GM21447 (cell line): ENCODE measurements at regions not wholly inside any gene's neighbourhood (a gene's known extent, or its start where the extent isn't known, plus 50 kb on each side); places are given as distances from the start of the nearest gene placed in this dataset.

Experiments
- ATAC-seq: cut with Tn5 transposase; IDR thresholded peaks from one replicate; pipeline ENCODE4 v1.9.1; 2021; ENCODE audit not compliant: unreplicated experiment

DNA sequence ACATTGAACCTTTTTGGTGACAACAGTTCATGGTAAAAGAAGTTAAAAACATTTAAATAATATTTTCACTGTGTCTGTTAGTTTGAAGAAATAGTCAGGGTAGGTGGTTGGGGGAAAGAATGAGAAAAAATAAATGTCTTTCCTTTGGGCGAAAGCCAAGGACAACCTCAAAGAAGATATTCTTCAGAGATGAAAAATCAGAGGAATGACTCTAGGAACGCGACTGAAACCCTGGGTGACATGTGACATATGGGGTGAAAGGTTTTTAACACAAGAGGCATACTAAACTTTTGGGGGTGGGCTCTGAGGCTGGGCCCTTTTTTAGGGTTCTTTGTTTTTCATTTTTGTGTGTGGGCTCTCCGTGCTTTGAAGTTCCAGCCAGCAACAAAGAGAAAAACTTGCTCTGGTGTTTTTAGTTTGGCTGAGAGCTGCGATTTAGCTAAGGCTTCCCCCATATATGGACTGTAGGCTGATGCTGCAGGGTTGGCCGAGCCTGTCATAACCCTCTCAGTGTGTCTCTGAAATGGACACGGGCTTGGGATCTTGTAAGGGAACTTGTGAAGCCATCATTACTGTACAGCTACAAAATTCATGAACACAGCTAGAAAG is 610.1 kb upstream of the ARID1B start:
- ATAC-seq: no peak

DNA sequence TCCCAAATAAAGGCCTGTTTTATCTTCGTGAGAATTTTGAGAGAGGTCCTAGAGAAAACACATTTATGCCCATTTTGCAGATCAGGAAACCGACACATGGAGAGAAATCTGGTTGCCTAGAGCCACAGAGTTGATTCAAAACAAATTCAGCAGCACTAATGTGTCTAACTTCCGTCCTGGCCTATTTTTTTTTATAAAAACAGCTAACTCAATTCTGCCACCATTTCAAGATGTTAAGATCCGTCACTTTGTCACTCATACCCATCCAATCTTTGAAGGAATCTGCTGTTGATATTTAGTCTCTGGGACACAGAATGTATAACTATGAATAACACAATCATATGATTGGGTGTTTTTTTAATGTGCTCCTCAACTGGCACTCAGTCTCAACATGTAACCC is 611.1 kb upstream of the ARID1B start:
- no peak for ATAC-seq

DNA sequence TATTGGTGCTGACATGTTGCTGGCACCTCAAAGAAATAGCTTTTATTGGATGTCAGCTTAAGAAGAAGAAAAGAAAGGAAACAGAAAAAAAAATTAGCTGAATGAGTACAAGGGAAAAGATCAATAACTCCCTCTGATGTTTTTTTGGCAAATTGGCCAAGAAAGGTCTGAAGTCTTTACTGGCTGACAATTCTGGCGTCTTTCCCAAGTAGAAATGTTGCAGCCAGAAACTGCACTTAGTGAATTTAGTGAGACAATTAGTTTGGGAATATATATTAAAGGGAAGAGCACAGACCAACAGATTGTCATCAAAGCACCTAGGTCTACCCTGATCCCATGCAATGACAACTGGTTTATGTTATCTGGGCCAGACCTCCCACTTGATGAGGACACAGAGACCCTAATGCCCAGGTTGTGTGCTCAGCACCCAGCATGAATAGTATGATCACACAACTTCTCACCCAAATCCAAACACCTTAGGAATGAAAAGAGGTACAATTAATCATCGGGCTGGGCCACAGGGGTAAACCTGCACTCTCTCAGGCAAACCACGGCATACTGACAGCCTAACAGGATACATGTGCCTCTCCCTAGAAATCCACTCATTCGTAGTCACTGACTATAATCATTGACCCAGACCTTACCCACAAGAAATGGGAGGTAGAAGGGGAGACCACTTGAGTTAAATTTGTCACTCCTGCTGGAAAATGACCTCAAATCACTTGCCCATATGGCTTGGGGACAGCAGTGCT is 612.3 kb upstream of the ARID1B start:
- no peak for ATAC-seq

DNA sequence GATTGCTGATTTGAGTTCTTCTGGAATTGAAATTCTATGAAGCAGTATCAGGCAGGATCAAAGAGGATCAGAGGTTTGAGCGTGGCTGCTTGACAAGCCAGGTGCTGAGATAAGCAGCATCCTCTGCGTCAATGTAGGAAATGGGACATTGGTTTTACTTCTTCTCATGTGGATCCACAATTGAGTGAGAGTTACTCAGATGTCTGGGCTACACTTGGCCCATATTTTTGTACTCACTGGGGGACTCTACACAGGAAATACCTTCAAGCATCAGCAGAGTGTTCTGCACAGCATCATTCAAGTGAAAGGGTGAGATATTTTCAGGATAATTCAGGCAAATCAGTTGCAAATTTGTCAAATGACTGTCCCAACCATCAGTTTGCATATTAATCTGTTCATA is 613.9 kb upstream of the ARID1B start:
- no peak for ATAC-seq

DNA sequence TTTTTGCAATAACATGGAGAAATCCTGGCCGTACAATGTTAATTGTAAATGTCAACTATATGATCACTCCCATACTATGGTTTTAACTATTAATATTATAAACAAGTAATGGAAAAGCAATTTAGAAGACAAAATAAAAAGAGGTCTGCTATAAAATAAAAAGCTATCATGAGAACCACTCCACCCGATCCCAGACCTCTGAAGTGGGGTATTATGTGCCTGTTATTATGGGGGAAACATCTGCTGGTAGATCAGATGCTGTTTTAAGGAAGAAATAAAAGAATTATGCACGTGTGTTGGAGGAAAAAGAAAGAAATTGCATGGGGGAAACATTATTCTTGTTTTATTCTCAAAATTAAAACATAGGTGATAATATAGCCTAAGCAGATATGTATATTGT is 615.7 kb upstream of the ARID1B start:
- ATAC-seq: no peak

DNA sequence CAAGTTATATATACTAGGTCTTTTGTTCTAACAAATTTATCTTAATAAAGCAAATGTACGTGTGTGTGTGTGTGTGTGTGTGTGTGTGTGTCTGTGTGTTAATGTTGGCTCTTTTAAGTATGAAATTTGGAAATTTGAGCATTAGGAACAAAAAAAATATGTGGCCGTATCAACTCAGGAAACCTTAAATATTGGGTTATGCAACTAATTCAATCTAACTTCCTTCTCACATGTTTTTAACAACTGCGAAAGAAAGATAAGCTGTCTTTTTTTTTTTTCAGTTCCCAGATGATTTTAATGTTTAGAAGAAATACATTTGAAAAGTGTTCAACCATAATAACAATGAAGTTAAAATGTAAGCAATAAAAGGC is 616.4 kb upstream of the ARID1B start:
- no peak for ATAC-seq

DNA sequence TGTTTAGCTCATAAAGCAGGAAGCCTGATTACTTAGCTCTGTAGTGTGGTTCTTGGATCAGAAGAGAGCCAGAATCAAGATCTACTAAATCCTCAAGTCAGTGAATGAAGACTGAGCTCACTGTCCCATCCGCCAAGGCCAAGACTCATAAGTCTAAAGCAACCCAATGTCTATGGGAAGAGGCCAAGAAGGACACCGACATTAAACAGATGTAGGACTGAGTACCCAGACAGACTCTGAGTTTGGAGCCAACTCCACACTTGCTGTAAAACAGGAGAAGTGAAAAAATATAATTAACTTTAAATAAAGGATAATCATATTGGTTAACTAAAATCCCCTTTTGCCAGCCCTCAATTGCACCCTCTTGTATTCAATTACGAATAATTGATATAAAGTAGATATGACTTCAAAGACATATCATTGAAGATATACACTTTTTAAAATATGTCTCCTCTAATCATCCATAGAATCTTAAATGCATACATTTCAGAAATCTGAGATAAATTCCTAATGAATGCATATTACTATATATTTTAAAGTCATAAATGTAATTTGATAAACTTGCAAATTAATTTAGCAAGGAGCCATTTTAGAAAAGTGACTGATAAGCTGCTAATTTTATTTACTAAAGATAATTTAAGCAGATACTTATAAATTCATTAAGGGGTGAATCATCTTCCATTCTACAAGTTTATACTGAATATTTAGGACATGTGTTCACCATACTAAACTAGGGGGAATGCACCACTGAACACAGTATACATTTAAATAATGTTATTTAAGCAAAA is 617.0 kb upstream of the ARID1B start:
- no peak for ATAC-seq

DNA sequence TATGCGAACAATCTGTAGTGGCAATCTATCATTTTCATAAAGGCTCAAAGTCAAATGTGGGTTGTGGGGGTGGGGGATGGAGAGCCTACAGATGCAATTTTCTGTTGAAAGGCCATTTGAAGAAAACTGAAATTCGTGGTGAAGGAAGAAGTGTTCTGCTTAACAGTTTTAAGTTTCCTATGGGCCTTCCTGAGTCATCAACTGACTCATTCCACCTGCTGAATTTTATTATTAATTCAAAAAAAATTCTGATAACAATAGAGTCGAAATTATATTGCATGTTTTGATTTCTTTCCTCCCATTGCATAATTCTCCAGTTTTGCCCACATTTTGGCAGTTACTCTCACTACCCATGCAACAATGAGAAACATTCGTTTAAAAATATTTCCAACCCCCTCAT is 622.3 kb upstream of the ARID1B start:
- no peak for ATAC-seq

DNA sequence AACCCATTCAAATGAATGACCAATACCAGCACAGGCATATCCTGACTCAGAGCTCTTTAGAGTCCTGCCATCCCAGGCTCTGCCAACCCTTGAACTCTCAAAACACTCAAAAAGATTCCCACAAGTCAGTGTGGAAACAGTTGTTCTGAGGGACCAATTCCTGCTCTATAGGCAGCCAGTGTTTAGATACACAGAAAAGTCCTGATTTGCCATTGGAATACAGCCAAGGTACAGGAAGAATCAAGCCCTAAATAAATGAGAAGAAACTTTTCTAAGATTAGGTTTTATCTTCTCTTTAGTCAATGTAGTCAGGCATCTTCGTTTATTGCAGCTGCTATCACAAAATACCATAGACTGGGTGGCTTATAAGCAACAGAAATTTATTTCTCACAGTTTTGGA is 626.8 kb upstream of the ARID1B start:
- no peak for ATAC-seq

DNA sequence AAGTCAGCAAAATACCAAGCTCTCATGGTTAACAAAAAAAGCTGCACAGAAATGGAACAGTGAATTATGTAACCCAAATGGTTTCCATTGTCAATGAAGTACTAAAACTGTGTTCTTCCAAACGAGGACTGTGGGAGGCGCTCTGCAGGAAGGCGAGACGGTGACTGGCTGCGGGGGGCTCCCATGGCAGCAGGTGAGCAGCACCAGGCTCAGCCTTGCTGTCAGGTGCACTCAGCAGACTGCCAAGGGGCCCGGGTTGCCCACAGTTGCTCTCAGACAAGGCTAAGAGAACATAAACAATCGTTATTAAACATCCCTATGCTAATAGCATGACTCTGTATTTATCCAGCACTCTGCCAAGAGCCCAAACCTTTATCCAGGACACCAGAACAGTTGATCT is 630.3 kb upstream of the ARID1B start:
- no peak for ATAC-seq

DNA sequence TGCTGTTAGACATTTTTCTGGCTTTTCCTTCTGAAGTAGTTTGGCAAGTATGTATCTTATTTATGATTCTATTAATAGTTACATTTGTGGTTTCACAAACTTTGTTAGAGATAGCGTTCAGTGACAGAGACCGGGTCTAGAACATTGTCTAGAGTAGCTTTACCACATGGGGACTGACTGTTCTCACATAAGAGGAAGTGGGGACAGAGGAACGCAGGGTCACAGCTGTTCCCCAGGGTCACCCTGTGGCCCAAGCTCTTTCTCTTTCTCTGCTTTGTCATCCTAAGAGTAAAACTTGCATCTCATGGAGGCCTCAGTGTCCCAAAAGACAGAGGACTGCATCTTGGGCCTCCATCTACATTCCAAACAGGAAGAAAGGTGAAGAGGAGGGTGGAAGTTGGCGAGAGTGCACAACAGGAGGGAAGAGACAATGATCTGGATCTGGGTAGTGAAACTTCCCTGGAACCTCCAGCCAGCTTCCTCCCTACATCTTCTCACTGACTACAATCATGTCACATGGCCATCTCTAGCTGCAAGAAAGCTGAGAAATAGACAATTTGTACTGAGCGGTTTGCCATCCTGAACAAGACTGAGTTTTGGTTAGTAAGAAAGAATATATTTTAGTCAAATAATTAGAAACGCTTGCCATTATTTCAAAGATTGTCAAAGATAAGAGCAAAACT is 645.8 kb upstream of the ARID1B start:
- ATAC-seq: peak; percentile 95

DNA sequence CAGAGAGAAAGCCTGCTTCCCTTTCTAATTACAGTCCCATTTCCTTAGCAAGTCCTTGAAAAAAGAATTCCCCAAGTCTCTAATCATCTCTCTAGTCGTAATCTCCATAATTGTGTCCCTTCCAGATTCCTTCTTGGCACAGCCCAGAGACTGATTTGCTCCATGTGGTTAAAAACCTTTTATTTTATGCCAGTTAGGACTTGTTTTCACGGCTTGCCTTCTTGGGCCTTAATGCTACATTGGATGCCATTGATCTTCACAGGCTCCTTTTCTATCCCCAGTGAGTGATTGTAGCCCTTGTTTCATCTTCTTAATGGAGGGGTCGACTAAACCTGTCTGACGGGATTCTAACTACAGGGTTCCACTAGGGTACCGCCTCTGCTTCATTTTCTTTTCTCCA is 650.6 kb upstream of the ARID1B start:
- ATAC-seq: no peak

DNA sequence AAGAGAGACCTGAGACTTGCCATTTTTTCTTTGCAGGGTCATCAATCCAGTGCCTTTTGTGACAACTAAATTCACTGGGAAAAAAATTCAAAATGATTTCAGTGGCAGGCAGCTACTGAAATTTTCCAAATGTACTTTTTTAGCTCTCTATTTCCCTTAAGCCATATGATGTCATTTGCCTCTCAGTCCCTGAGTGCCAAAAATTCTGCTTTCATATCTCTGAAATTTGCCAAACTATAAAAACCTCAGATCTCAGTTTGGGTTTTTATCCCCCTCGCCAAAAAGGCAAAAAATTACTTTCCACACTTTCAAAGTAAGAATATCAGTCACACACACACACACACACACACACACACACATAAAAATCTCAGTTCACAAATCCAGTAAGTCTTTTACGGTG is 651.3 kb upstream of the ARID1B start:
- no peak for ATAC-seq

DNA sequence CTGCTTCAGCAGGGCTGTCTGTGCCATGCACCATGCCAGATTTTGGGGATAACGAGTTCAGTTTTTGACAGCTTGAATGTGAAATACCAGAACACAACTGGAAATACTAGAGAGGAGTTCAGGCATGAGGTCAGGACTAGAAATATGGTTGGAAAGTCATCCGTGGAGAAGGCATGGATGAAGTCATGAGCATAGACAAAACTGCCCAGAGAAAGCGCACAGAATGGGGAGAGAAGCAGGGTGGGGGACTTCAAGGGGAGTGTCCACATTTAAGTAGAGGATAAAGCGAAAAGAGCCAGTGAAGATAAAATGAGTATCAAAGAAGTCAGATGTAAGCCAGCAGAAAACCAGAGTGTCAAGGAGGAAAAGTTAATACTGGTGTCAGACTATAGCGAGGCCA is 653.4 kb upstream of the ARID1B start:
- ATAC-seq: no peak

DNA sequence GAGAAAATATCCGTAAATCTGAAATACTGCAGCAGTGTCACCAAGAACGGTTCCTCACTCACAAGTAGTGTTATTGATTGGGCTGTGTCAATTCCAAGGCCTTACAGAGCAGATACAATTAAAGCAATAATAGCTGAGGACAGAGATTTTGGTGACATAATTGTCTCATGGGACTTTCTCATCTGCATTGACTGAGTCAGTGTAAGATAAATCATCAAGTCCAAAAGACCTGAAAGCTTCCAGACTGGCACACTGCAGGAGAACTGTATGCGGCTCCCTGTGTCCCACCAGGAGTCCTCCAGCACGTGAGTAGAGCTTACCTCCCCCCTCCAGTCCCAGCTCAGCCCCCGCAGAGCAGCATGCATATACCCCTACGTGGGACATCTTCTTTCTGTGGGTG is 655.2 kb upstream of the ARID1B start:
- ATAC-seq: no peak

DNA sequence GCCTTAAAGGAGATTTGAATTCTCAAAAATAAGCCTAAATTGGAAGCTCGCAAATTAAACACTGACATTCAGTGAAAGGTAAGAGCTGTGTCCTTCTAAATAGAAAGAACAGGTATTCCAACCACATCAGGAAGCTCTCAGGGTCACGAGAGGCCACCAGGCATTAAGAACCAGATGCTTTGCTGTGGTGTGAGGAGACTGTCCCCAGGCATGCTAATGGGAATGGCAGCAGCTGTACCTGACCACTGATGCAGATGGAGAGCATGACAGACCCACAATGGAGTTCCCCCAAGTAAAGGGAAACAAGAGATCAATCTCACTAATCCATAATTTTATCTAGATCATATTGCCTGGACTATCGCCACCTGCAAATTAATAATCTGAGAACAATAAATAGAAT is 658.9 kb upstream of the NOX3 start:
- ATAC-seq: no peak

DNA sequence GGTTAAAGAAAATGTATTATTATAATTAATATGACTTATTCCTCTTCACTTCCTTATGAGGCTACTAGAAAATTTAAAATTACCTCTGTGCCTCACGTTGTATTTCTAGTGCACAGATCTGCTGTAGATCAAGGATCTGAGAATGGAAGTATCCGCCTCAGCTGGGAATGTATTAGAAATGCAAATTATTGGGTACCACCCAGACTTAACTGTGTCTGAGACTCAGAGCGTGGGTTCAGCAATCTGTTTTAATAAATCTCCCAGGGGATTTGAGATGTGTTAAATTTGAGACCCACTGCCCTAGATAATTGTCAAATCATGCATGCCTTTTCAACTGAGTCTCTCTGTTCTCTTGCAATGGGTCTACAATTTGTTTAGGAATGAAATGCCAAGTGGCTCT is 658.0 kb upstream of the NOX3 start:
- ATAC-seq: no peak

DNA sequence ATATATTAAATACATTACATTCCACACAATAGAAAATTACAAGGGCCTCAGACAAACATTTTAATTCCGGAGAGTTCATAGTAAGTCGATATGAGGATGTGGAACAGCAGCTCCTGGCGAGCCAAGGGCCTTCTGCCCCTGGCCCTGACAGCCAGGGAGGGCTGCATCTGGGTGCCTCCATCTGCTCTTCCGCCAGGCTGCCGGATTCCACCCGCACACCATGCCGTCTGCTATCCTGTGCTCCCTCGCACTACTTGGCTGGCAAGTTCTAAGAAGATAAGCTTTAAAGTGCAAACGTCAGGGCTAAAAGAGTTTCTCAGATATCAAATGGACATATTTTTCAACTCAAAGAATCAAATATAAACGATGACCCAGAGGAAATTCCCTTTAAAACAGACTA is 656.3 kb upstream of the NOX3 start:
- no peak for ATAC-seq

DNA sequence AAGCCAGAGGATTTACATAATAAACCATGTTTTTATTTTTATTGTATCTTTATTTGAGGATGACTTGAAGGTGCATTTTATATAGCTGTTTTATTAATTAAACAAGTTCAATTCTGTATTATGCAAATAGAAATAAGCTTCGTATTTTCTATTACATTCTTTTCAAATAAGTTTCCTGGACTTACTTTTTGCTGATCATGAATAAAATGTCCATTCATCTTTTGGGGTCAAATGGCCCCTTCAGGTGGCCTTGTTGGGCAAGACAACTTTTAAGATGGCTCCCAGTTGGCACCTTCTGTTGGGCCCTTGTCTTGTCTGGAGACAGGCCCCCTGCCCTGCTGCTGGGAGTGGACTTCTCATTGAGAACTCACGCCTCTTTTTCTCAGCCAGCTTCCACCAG is 654.6 kb upstream of the NOX3 start:
- no peak for ATAC-seq

DNA sequence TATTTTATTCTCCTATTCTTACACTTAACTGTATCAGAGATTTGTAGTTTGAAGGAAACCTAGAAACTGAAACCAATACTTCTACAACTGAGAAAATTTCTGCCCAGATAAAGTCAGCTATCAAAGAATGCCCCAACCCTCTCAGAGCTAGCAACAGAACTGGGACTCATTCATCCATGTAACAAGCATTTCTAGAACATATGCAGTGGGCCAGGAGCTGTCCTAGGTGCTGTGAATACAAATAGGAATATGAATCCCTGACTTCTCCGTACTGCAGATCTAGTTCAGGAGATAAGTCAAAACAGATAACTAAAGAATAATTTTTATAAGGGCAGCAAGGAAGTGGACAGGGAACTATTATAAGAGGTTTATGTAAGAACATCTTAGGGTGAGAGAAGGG is 654.1 kb upstream of the NOX3 start:
- ATAC-seq: no peak

DNA sequence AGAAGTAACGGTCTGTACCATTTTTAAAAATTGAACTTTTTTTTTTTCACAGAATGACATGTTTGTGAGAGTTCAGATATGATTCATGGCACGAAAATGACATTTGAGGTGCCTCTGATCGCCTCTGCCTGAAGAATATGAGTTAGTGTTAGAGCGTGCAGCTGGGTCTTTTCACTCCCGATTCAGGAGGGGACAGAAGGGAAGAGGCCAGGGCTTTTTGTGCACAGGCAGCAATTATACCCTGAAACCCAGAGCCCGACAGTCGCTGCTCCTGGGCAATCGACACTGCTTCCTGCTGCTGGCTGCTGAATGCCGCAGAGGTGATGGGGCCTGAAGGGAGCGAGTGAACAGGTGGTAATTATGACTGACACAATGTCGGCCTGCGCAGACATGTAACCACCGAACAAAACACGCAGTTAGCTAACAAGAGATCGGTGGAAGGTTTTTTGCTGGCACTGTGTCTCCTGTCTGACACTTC is 652.0 kb upstream of the NOX3 start:
- ATAC-seq: no peak

DNA sequence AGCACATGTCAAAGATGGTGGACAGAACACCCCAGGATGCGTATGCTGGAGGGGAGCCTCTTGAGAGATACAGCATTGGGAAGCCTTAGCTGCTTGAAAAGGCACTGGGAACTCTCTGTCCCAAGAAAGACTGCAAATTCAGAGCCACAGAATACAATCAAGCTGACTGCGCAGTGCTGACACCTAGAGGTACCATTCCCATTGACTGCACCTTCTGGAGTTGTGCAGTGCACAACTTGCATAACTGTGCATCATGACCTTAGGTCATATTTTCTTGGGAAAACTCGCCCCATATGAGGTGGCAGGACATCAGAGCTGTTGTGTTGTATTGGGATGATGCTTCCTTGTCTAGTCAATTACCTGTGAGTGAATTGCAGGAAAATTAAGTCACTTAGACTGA is 646.5 kb upstream of the NOX3 start:
- no peak for ATAC-seq
